PFSK-1 (cell line): ENCODE measurements at regions not wholly inside any gene's neighbourhood (a gene's known extent, or its start where the extent isn't known, plus 50 kb on each side); places are given as distances from the start of the nearest gene placed in this dataset.

Source experiments
- FOXP2 ChIP-seq: optimal IDR thresholded peaks from 2 replicates; pipeline ENCODE3; 2011; ENCODE audit warnings: borderline replicate concordance, control low read depth, inconsistent platforms; ENCODE audit not compliant: insufficient read depth; ENCODE audit errors: extremely low read length, extremely low read depth
- POLR2AphosphoS5 ChIP-seq: IDR thresholded peaks from 2 replicates; pipeline ENCODE4 v1.6.1; 2012; ENCODE audit warnings: low read depth, mild to moderate bottlenecking, control low read depth, low read length, moderate library complexity
- REST ChIP-seq, 2 experiments: IDR thresholded peaks; 2 replicates each; pipeline versions ENCODE4 v1.6.1 to v1.8.0; 2011 to 2012; ENCODE audit warnings: low read depth in 2 of 2, low read length in 2 of 2, control low read depth in 1 of 2, inconsistent platforms in 1 of 2, mild to moderate bottlenecking in 1 of 2, moderate library complexity in 1 of 2; ENCODE audit not compliant: insufficient read depth in 1 of 2
- SIN3A ChIP-seq: IDR thresholded peaks from 2 replicates; pipeline ENCODE4 v1.6.1; 2012; ENCODE audit warnings: mild to moderate bottlenecking, low read length, moderate library complexity, borderline replicate concordance; ENCODE audit not compliant: insufficient read depth
- TAF1 ChIP-seq: IDR thresholded peaks from 2 replicates; pipeline ENCODE4 v1.6.1; 2012; ENCODE audit warnings: low read length, control low read depth, borderline replicate concordance; ENCODE audit not compliant: insufficient read depth

- TF ChIP-seq POLR2AphosphoS5 = no peak
- TF ChIP-seq TAF1 = no peak
- TF ChIP-seq REST (IDR thresholded peaks at IDR 0.05; ENCODE audit: insufficient read depth in 1 of 2, low read depth in 2 of 2, low read length in 2 of 2) = no peak
- TF ChIP-seq SIN3A = no peak
- no peak for TF ChIP-seq FOXP2
Observed at GRCh38 chr5:29795096-29795652, 1398.3 kb upstream of the CDH6 start.

- TF ChIP-seq REST (IDR thresholded peaks at IDR 0.05; ENCODE audit: insufficient read depth in 1 of 2, low read depth in 2 of 2, low read length in 2 of 2) (no peak), FOXP2 (no peak), TAF1 (no peak), POLR2AphosphoS5 (no peak)
Observed at GRCh38 chr5:29794141-29794787, 1399.2 kb upstream of the CDH6 start.

- TF ChIP-seq FOXP2 = no peak
- no peak for TF ChIP-seq REST (IDR thresholded peaks at IDR 0.05; ENCODE audit: insufficient read depth in 1 of 2, low read depth in 2 of 2, low read length in 2 of 2)
- TF ChIP-seq TAF1 = no peak
- TF ChIP-seq POLR2AphosphoS5 = no peak
- no peak for TF ChIP-seq SIN3A
Observed at GRCh38 chr5:29790281-29790680, 1403.2 kb upstream of the CDH6 start.

GRCh38 chr5:29780401-29780800, 1413.1 kb upstream of the CDH6 start:
- no peak for TF ChIP-seq REST (IDR thresholded peaks at IDR 0.05; ENCODE audit: insufficient read depth in 1 of 2, low read depth in 2 of 2, low read length in 2 of 2)
- TF ChIP-seq TAF1 = no peak
- TF ChIP-seq POLR2AphosphoS5 = no peak
- no peak for TF ChIP-seq FOXP2
- TF ChIP-seq SIN3A = no peak

GRCh38 chr5:29779141-29779540, 1414.3 kb upstream of the CDH6 start:
- TF ChIP-seq FOXP2 (no peak), POLR2AphosphoS5 (no peak), SIN3A (no peak), REST (IDR thresholded peaks at IDR 0.05; ENCODE audit: insufficient read depth in 1 of 2, low read depth in 2 of 2, low read length in 2 of 2) (no peak), TAF1 (no peak)
